CD4-positive, alpha-beta T cell (primary cell): ENCODE measurements at regions not wholly inside any gene's neighbourhood (a gene's known extent, or its start where the extent isn't known, plus 50 kb on each side); places are given as distances from the start of the nearest gene placed in this dataset.

Experiments
- ATAC-seq: fragments of 200-7000 bp; cut with Tn5 transposase; one replicate; pipeline ENCODE4 v1.10.0; 2022; ENCODE audit warnings: mild to moderate bottlenecking; ENCODE audit not compliant: poor library complexity
- CTCF ChIA-PET: fragments of 350-600 bp; sonication (Branson Sonifier 250); formaldehyde crosslinking; loops from one replicate; lab custom pipeline; 2021; ENCODE audit warnings: antibody characterized with exemption, inconsistent platforms; lab: Charles Lee
- POLR2A ChIA-PET: fragments of 350-600 bp; sonication (Branson Sonifier 250); formaldehyde crosslinking; loops from one replicate; lab custom pipeline; 2021; ENCODE audit warnings: antibody characterized with exemption, inconsistent platforms; lab: Charles Lee
- DNase-seq, 14 experiments: peaks; one replicate each; pipeline ENCODE4 v3.0.0-alpha.2; 2013 to 2020; ENCODE audit warnings: mixed read lengths in 2 of 14
- H3K27ac ChIP-seq, 2 donors: one replicate each; pipeline versions ENCODE4 v1.5.1 to v1.7.0; 2013; ENCODE audit warnings: low read length in 2 of 2, low read depth in 1 of 2, mild to moderate bottlenecking in 1 of 2
- H3K27me3 ChIP-seq, 2 experiments: 1 replicate in 1 of 2; 2 replicates in 1 of 2; pipeline versions ENCODE4 v1.6.1 to v1.7.0; 2013; ENCODE audit warnings: low read length in 2 of 2, control low read depth in 1 of 2, mild to moderate bottlenecking in 1 of 2, moderate library complexity in 1 of 2; ENCODE audit not compliant: insufficient read depth in 2 of 2, control insufficient read depth in 1 of 2
- H3K36me3 ChIP-seq: one replicate; pipeline ENCODE4 v1.6.1; 2013; ENCODE audit warnings: low read length, control low read depth; ENCODE audit not compliant: insufficient read depth
- H3K4me1 ChIP-seq: one replicate; pipeline ENCODE4 v1.6.1; 2013; ENCODE audit warnings: low read length, control low read depth; ENCODE audit not compliant: insufficient read depth
- H3K4me3 ChIP-seq: one replicate; pipeline ENCODE4 v1.5.1; 2013; ENCODE audit warnings: mild to moderate bottlenecking, low read length, moderate library complexity
- H3K9me3 ChIP-seq, 2 experiments: 1 replicate in 1 of 2; 2 replicates in 1 of 2; pipeline versions ENCODE4 v1.6.1 to v1.7.0; 2013; ENCODE audit warnings: low read length in 2 of 2, mild to moderate bottlenecking in 2 of 2, control low read depth in 1 of 2, moderate library complexity in 1 of 2; ENCODE audit not compliant: control insufficient read depth in 1 of 2, insufficient read depth in 1 of 2
- H3K27ac Mint-ChIP-seq: one replicate; pipeline ENCODE4 v1.8.0; 2020; ENCODE audit warnings: mixed read lengths
- H3K27me3 Mint-ChIP-seq: one replicate; pipeline ENCODE4 v1.8.0; 2021; ENCODE audit warnings: mixed read lengths
- H3K36me3 Mint-ChIP-seq: one replicate; pipeline ENCODE4 v1.8.0; 2021; ENCODE audit warnings: low read depth, mixed read lengths
- H3K4me1 Mint-ChIP-seq: one replicate; pipeline ENCODE4 v1.8.0; 2021; ENCODE audit warnings: low read depth, mixed read lengths
- H3K4me3 Mint-ChIP-seq: one replicate; pipeline ENCODE4 v1.8.0; 2020; ENCODE audit warnings: mild to moderate bottlenecking, mixed read lengths
- H3K9me3 Mint-ChIP-seq: one replicate; pipeline ENCODE4 v1.8.0; 2020; ENCODE audit warnings: mixed read lengths
- CTCF ChIP-seq: fragments of 200-600 bp; IDR thresholded peaks from one replicate; pipeline ENCODE4 v1.8.0; 2022; ENCODE audit warnings: antibody characterized with exemption, mild to moderate bottlenecking
- intact Hi-C, 2 experiments: fragments of 100-400 bp; cut with DNase I in 1 of 2; cut with micrococcal nuclease in 1 of 2; formaldehyde crosslinking; loops; one replicate each; pipeline versions ENCODE4 v1.15.1 to v1.9.0; 2023 to 2025; cut with DNase I, micrococcal nuclease

- H3K36me3 Mint-ChIP-seq: no peaks in the 10 kb centered on the region
- Histone ChIP-seq H3K27me3 (no peaks in the 10 kb centered on the region), H3K27ac (no peak overlapping the region), H3K4me1 (no peaks in the 10 kb centered on the region), H3K9me3 (peaks cover 0 to 4% of the 10 kb centered on the region in 2 experiments), H3K4me3 (no peak overlapping the region), H3K36me3 (no peaks in the 10 kb centered on the region)
- ATAC-seq: no peak
- no peak overlapping the region for H3K27ac Mint-ChIP-seq
- intact Hi-C loops: no loop called here
- ChIA-PET CTCF (no interaction called here), POLR2A (no interaction called here)
- no peak overlapping the region for H3K4me3 Mint-ChIP-seq
- peaks cover 19% of the 10 kb centered on the region for H3K9me3 Mint-ChIP-seq
- no peak for DNase-seq
- H3K27me3 Mint-ChIP-seq: no peaks in the 10 kb centered on the region
- no peaks in the 10 kb centered on the region for H3K4me1 Mint-ChIP-seq
- TF ChIP-seq CTCF: no peak
Observed at GRCh38 chr10:107230887-107231286, 66.4 kb upstream of the SORCS1 start.

GRCh38 chr10:107215681-107216080 lies 51.2 kb upstream of the SORCS1 start:
- ChIA-PET CTCF (no interaction called here), POLR2A (no interaction called here)
- no peaks in the 10 kb centered on the region for H3K36me3 ChIP-seq
- H3K9me3 Mint-ChIP-seq: peaks cover 2% of the 10 kb centered on the region
- H3K4me1 ChIP-seq: no peaks in the 10 kb centered on the region
- H3K36me3 Mint-ChIP-seq: no peaks in the 10 kb centered on the region
- H3K27me3 ChIP-seq: no peaks in the 10 kb centered on the region
- H3K27me3 Mint-ChIP-seq: no peaks in the 10 kb centered on the region
- TF ChIP-seq CTCF: no peak
- peaks cover 4 to 17% of the 10 kb centered on the region in 2 experiments for H3K9me3 ChIP-seq
- DNase-seq (no peak), ATAC-seq (no peak)
- H3K27ac Mint-ChIP-seq: no peak overlapping the region
- intact Hi-C loops: no loop called here
- H3K27ac ChIP-seq: no peak overlapping the region
- H3K4me1 Mint-ChIP-seq: no peaks in the 10 kb centered on the region
- H3K4me3 Mint-ChIP-seq: no peak overlapping the region
- no peak overlapping the region for H3K4me3 ChIP-seq
